NCI-H345 treated with DMSO at 0.1 percent for 48 hours (cell line): ENCODE measurements at regions not wholly inside any gene's neighbourhood (a gene's known extent, or its start where the extent isn't known, plus 50 kb on each side); places are given as distances from the start of the nearest gene placed in this dataset.

Source experiments
- DNase-seq: peaks from one replicate; lab custom pipeline; 2025; ENCODE audit not compliant: unreplicated experiment; lab: John Stamatoyannopoulos, UW

DNA sequence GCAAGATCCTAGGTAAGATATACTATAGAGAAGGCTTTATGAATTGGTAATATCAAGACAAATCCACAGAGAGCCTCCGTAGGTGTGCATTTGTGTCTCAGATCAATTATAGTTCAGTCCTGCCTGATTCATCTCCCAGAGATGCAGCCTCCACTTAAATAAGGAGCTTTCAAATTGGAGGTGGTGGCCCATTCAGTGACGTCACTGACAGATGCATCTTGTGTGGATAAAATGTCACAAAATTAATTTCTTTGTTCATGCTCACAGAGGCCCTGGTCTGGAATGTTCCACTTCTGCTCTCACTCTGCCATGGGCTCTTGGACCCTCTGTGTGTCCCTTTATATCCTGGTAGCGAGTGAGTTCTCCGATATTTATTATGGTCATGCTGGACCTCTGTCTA, 157.1 kb upstream of the PRSS58 start:
- no peak for DNase-seq

DNA sequence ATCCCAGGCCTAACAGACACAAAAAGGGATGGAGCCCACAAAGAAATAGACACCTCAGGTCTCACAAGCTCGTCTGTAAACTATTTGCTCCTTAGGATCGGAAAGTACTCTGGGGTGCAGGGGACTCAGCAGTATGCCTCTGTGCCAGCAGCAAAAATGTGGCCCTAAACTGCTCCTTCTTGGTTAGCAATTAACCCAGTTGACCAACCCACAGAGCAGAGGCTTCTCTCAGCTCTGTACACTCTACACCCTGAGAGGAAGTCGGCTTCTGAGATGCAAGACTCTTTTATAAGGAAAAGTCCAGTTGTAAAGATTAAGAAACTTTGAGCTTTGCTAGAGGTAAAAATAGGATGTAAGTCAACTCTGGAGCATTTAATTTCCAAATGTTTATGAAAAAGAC, 156.3 kb upstream of the PRSS58 start:
- no peak for DNase-seq

DNA sequence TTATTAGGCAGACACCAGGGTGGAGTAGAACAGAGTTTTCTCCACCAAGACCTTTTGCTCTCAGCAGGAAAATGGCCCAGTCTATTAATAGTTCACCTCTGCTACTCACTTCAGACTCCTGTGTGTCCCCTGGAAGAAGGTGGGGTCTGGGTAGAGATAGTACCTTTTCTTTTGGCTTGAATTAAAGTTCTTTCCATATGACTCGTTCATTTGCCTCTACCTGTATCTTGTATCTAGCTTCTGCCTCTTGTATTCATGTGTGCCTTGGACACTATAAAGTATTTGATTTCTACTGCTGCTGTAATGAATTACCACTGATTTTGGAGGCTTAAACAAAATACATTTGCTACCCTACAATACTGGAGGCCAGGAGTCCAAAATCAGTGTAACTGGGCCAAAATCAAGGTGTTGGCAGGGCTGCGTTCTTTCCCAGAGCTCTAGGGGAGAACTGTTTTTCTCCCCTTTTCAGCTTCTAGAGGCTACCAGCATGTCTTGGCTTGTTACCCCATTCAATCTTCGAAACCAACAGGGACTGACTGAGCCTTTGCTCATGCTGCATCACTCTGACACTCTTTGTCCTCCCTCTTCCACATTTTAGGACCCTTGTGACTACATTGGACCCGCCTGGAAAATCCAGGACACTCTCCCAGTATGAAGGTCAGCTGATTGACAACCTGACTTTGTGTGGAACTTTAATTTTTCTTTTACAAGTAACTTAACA, 155.6 kb upstream of the PRSS58 start:
- no peak for DNase-seq

DNA sequence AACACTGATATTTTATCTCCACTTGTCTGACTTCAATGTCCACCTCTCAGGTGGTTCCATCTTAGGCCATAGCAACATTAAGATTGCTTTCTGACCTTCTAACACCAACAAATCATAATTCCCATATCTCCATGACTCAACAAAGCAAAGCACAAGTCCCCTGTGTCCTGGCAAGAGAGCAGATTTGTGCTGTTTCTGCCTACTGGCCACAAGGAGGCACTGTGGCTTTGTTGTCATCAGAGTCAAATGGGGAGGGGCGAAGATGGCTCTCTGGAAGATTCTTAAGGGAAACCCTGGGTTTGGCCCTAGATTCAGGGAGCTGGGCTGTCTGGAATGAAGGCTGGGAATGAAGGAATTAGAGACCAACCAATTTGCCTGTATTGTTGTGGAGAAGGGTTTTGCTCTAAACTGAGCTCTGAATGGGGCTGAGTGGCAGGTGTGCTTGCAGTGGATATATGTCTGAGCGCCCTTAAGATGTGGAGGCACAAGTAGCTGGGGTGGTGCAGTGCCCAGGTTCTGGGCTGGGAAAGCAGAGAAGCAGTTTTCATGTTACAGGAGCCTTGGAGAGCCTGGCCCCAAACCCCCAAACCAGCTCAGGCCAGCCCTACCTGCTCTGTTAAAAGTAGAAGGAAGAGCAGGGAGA, 154.8 kb upstream of the PRSS58 start:
- DNase-seq = no peak

DNA sequence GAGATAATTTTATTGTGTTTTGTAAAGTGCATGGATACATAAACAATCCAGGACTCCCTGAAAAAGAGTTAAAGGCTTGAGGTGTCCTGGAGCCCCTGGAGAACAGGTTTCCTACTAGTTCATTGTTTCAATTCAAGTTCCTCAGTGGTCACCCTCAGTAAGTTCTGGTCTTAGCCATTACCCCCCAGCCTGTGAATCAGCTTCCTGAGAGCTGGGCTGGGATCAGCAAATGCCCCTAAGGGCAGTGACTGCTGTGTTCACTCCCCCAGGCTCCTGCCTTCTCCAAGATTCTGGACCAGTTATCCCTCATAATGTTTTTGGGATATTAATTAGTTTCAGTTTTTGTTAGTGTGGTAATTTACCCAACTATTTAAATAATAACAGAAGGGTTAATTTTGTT, 151.6 kb upstream of the PRSS58 start:
- DNase-seq = no peak

DNA sequence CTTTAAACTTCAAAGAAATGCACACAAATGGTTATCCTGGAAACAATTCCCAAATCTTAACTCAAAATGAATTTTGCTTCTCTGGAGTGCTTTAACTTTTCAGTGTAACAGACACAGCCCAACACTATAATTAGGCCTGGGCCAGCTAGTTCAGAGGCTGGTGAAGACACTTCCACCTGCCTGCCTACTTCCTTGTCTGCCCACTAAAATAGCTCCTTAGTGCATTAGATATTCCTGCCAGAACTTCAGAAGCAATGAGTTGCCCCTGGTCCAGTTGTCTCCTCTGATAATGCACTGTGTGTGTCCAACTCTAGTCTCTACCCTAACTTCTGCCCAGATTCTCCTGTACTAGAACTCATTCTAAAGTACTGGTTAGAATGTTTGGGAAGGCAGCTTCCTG, 150.9 kb upstream of the PRSS58 start:
- DNase-seq = no peak

DNA sequence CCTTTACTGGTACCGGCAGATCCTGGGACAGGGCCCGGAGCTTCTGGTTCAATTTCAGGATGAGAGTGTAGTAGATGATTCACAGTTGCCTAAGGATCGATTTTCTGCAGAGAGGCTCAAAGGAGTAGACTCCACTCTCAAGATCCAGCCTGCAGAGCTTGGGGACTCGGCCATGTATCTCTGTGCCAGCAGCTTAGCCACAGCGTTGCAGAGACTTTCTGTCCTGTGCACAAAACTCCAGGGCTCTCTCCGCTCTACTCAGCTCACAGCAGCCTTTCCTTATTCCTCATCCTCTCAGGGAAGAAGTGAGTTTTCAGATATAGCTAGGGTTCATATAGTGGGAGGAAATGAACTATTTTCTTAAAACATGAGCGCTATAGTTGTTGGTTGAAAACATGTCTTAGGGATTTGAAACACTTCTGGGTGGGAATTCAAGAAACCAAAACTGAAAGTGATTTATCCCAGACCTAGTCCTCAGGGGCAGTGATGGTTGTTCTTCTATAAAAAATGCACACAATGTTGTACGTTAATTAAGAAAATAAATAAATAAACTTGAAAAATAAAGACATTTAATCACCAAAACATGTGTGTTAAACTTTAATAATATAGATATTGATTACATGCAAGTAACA, 150.2 kb upstream of the PRSS58 start:
- DNase-seq = no peak

DNA sequence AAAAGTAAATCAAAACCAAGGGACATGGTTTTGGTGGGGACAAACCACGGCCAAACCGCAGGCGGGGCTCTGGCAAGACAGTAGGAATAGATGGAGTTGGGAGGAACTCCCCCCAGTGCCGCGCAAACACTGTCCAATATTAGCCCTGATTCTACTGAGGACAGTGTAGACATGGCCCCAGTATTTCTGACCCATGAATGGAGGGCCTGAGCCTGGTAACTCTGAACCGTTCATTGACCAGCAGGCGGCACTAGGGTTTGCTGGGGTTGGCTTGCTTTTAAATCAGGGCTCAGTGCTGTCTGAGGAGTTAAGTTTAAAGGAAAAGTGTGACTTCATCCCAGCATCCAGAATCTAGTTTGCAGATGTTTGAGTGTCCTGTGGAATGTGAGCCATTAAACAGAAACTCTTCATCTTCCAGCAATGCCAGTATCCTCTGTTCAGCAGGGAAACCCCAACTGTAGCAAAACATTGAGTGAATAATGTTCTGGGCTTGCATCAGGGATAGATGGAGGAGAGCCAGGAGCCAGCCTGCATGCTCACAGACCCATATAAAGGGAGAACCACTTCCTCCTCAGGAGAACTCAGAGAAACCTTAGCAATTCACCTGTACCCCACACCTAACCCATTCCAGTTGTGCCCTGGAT, 147.4 kb upstream of the PRSS58 start:
- no peak for DNase-seq

DNA sequence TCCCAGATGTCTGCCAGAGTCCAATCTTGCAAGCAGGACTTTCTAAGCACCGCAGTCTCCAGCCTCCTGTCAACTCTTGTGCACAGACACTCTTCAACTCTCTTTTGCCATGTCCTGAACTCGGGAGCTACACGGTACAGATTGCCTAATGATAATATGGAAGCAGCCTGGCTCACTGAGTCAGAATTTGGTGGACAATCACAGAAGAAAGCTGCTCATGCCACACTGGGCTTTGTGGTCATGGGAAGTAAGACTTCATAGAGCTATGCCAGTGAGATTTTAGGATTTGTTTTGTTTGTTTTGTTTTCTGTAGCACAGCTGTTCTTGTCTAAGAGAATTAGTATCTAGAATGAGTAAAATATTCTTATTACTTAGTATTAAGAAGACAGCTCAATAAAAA, 144.1 kb upstream of the PRSS58 start:
- DNase-seq = no peak

DNA sequence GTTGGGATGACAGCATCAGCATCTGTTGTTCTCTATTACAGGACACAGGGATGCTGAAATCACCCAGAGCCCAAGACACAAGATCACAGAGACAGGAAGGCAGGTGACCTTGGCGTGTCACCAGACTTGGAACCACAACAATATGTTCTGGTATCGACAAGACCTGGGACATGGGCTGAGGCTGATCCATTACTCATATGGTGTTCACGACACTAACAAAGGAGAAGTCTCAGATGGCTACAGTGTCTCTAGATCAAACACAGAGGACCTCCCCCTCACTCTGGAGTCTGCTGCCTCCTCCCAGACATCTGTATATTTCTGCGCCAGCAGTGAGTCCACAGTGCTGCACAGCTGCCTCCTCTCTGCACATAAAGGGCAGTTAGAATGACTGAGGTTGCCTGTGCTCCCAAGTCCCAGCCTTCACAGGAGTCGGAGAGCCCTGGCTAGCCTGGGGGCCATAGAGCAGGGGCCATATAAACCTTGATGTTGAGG, 142.2 kb upstream of the PRSS58 start:
- no peak for DNase-seq

DNA sequence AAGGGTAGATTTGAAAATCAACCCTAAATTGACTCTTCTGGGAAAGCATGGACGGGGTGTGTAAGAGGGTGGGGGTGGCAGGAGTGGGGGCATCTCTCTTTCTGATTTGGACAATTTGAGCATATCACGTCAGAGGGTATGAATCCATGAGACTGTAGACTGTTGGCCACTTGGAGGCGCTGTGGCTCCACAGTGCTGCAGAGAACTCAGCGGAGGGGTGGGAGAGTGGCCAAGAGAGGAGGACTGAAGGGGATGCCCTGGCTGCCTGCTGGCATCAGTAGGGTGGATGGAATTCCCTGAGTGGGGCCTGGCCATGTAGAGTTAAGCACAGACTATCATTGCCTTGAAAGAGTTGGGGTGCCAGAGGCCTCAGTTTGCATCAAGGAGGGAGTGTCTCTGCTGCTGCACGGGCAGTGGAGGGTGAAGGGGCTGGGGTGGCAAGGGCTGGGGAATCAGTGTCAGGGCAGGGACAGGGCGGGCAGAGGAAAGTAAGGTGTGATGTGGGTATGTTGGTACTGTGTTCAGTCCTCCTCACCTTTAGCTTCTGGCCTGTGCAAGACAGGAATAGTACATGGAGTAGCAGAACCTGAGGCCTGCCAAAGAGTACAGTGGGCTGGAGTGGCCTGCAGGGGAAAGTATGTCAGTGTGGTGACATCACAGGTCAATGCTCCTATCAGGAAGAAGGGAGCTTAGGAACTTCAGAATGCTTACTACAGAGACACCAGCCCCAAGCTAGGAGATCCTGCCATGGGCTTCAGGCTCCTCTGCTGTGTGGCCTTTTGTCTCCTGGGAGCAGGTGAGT, 133.5 kb upstream of the PRSS58 start:
- no peak for DNase-seq

DNA sequence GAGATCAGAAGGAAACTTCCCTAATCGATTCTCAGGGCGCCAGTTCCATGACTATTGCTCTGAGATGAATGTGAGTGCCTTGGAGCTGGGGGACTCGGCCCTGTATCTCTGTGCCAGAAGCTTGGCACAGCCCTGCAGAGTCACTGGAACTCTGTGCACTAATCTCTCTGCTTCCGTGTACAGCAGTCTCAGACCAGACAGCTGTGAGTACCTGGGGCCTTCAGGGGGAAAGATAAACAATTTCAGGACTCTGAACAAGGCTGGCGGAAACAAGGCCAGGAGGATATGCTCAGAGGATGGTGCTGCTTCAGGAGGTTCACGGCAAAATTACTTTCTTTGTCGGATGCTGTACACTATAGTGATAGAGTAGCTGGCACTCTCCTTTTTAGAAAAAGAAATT, 131.7 kb upstream of the PRSS58 start:
- DNase-seq = no peak

DNA sequence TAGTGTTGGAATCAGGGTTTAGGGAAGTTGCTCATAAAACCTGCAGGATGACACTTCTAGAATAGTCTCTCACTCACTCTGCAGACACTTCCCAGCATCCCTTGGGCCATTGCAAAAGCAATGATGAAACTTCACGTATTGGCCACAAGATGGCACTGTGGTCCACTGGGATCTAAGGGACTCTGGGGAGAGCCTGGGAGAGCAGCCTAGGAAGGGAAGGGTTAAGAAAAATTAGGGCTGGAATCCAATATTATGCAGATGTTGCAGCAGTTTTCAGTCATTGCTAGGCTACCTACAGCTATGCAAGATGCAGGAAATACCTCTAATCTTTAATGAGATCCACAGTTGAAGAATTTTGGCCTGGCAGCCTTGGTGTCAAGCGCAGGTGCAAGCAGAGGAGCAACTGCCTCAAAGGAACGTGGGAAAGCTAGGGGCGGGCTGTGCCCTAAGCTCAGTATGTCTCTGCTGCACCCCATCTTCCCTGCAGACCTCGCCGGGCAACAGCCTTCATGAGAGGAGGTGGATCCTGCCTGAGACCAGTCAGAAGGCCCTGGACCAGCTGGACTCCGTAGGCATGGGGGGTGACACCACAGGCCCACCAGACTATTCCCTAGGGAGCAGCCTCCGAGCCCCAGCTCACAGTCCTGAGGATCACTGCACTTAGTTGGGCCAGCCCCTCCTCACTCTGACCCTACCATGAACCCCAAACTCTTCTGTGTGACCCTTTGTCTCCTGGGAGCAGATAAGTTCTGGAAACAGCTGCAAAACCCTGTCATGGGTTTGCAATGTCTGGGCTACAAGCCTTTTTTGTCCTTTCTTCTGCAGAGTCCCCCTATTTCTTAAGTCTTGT, 127.9 kb upstream of the PRSS58 start:
- DNase-seq = peak; percentile 23

DNA sequence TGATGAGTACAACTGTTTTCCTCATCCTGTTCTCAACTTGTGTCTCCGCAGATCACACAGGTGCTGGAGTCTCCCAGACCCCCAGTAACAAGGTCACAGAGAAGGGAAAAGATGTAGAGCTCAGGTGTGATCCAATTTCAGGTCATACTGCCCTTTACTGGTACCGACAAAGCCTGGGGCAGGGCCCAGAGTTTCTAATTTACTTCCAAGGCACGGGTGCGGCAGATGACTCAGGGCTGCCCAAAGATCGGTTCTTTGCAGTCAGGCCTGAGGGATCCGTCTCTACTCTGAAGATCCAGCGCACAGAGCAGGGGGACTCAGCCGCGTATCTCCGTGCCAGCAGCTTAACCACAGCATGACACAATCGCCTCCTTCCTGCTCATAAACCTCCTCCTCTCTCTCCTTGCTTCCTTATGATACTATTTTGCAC, 126.7 kb upstream of the PRSS58 start:
- no peak for DNase-seq

DNA sequence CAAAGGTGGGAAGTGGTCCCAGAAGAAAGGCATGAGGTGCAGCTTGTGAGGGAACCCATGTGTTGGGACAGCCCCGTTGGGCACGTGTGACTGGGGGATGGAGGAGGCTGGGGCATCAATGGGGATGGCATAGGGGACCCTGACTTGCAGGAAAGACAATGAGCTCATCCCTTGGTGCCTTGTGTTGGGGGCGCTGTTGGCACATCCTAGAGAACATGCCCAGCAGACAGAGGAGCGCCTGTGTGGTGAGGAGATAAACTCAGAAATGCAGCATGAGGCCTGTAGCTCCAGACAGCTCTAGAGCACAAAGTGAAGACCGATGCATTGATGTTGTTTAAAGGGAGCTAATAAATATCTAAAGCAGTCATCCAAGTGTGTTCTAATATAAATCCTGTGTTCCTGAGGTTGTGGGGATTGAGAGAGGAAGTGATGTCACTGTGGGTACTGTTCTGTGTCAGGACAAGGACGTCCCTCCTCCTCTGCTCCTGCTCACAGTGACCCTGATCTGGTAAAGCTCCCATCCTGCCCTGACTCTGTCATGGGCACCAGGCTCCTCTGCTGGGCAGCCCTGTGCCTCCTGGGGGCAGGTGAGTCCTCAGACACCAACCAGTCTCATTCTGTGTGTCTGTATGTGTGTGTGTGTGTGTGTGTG, 126.1 kb upstream of the PRSS58 start:
- no peak for DNase-seq

DNA sequence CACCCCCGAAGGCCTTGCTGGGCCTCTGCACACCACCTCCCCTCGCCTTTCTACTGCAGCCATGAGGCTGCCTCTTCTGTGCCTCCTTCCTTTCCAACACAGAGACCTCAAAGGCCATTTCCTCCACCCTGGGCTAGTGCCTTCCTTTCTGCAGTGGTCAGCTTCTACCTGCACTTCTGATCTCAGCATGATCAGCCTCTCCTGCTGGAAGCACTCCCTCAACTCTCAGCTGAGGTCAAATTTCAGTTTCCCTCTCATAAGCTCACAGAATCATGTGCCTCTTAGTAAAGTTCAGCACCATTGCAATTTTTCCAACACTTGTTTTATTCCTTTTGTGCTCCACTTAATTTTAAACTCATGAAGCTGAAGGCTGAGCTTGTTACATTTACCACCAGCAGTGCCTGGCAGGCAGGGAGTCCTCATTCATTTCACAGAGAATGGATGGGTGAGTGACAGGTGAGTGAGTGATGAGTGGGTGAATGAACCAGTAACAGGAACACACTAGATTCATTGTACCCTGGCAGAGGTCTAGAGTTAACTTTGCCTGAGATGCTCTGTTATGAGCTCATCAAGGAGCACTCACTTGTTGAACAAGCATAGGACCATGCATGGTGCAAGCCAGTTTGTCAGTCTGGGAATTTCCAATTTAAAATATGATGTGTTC, 124.0 kb upstream of the PRSS58 start:
- DNase-seq = peak; percentile 55

DNA sequence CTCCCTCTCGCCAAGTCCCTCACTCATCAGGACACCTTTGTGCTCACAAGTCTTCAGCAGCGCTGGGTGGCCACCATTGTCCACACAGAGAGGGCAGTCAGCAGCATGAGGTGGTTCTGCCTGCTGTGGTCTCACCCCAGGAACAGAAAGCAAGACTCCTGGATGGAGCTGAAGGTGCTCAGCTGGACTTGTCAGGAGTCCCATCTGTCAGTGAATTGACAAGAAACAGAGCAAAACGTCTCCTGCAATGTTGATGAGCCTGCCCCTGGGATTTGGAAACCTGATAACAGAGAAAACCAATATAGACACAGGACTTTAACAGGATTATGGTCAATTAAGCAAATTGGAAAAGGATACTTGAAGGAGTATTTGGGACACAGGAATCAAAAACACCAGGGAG, 122.2 kb upstream of the PRSS58 start:
- DNase-seq = no peak

DNA sequence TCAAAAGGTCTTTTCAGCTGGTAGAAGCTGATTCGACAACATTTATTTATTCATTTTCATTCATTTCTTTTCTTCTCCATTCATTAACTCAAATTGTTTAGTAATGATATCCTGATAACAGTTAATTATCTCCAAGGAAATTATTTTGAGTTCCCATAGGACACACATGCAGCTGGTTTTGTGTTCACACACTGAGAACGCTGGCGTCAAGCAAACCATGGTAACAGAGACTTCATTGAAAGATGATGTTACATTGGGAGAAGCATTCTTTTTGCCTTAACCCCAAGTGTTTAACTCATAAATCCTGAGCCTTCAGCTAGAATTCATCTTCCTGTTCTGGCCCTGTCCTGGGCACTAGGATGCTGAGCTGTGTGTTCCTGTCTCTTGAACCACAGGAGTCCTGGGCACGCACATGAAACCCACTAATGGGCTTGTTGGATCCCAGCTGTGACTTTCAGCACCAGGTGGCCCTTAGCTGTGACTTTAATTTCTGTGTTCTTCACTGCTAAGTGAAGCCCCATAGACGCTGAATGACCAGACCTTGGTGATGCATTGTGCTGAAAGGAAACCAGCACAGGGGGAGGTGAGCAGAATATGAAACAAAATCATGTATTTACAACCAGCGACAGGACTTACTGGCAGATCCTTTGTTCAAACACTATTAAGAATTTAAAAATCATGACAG, 121.5 kb upstream of the PRSS58 start:
- peak; percentile 50 for DNase-seq
